ENCODE measurements at regions not wholly inside any gene's neighbourhood (a gene's known extent, or its start where the extent isn't known, plus 50 kb on each side); places are given as distances from the start of the nearest gene placed in this dataset.
A peak's percentile ranks its signal among the peaks of the same experiment; 100 is the strongest.
"Not testable (repeated sequence)": the region's sequence is repeated elsewhere in the genome, so short reads cannot be mapped to it uniquely, and the experiment has no call there.

DNA sequence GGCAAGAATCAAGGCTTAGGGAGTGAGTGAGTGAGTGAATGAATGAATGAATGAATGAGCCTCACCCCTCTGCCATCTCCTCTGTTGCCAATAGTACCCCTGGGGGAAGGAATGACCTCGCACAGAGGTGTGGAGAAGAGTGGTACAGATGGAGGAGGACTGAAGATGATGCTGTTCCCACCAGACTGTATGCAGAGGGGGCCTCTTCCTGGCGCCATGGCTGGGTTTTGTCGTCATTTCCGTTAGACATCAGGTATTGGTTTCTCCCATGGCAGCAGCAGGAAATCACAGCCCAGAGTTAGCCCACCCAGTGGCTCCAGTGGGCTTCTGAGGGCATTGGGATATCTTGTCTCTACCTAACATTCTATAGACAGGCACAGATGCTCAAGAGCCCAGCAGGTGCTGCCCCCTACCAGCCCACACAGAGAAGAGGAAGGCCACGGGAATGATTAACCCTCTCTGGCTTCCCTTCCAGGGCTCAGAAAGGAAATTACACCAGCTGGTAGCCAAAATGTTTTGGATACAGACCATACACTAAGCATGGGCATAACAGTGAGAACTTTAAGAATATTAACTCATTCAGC is 109.8 kb upstream of the SLC6A11 start:
- DNase-seq (ENCODE audit: low read depth), result no peak

DNA sequence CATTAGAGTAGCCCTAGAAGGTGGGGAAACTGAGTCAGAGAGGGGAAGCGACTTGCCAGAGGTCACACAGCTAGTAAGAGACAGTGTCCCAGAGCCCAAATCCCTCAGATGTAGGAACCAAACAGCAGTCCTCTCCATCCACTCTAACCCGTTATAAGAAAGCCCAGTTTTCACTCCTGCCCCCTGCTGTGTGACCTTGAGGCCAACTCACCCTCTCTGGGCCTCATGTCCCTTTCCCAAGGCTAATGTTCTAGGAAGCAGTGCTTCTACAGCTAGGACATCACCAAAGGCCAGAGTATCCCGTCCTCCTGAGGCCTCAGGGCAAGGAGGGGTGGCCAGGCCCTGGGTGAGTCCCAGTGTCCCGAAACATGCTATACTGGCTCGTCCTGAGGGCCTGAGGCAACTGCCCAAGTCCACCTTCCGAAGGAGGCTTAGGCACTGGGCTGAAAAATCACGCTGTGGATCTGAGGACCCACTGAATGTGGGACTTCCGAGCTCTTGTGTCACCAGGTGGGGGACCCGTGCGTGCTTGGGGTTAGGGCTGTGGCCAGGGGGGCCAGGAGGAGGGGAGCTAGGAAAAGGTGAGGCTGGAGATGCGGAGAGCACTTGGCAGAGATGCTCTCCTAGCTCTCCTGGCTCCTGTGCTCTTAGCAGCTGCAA is 109.2 kb upstream of the SLC6A11 start:
- no peak for DNase-seq (ENCODE audit: low read depth)

- no peak for DNase-seq (ENCODE audit: low read depth)
Observed at GRCh38 chr3:10707400-10708215, 108.4 kb upstream of the SLC6A11 start.

DNA sequence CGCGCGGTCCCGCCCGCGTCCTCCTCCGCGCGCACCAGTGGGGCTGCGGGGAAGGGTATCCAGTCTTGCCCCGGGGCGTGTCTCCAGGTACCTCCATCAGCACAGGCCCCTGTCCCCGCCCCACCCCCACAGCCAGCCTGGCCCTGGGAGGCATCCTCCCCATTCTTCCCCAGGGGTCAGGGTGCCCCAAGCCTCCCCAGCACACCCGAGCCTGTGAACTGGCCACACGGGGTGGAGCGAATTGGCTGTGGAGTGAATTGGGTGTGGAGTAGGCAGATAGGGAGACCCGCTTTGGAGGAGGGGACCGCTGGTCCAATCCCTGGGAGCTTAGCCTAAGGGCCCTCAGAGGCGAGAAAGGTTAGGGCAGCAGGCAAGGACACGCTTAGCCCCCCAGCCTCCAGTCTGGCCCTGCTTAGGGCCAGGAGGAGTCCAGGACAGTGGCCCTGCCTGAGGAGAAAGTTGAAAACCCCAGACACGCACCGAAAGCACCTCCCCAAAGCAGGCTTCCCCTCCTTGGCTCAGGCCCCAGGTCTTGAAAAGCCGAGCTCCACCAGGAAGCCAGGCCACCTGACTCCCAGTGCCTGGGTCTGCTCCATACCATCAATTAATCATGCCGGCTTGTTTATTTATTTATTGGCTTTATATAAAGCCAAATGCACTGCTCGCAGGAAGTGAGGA is 107.7 kb upstream of the SLC6A11 start:
- no peak for DNase-seq (ENCODE audit: low read depth)

DNA sequence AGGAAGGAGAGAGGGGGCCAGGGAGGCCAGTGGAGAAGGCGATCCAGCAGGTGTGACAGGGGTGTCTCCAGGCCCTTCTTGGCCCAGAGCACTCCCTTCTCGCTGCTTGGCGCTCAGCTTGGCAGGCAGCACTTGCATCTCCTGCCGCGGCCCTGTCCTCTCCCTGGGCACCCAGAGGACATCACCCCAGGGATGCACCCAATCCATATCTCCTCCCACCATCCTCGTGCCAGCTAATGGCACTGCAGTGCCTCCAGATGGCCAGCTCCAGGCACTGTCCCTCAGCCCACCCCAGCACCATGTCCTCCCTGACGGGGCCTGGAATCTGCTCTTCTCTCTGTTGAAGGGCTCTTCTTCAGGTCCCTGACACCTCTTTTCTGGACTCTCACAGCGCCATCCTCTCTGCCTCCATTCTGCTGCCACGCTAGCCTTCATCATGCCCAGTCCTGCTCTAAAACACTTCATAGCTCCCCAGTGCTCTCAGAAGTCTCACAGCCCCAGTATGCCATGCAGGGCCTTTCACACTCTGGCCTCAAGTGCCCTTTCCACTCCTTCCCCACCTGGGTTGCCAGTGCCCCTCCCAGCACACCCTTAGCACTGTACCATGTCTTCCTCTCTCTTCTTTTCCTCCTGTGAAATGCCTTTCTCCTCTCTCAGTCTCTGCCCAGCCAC is 106.8 kb upstream of the SLC6A11 start:
- DNase-seq (ENCODE audit: low read depth), result no peak

GRCh38 chr3:10712121-10712520 is 103.9 kb upstream of the SLC6A11 start:
- no peak for DNase-seq (ENCODE audit: low read depth)

GRCh38 chr3:10713656-10714055 is 102.4 kb upstream of the SLC6A11 start:
- DNase-seq (ENCODE audit: low read depth), result no peak

GRCh38 chr3:10715886-10716285 is 100.1 kb upstream of the SLC6A11 start:
- DNase-seq (ENCODE audit: low read depth), result no peak

GRCh38 chr3:10716964-10717363 is 99.1 kb upstream of the SLC6A11 start:
- DNase-seq (ENCODE audit: low read depth), result no peak

DNA sequence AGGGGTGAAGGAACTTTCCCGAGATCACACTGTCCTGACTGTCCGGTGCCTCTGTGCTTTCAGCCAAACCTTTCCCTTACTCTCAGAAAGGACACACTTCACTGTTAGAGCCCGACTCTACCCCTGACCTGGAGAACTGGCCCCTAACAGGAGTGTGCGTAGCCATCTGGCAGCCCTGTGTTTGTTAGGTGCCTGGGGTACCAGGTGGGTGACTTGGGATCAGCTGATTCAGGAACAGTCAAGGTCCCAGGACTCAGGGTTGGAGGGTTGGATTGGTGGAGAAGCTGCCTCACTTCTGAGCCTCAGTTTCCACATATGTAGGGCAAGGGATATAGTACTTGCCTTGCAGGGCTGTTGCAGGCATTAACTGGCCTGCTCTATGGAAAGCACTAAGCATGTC is 98.3 kb upstream of the SLC6A11 start:
- no peak for DNase-seq (ENCODE audit: low read depth)

DNA sequence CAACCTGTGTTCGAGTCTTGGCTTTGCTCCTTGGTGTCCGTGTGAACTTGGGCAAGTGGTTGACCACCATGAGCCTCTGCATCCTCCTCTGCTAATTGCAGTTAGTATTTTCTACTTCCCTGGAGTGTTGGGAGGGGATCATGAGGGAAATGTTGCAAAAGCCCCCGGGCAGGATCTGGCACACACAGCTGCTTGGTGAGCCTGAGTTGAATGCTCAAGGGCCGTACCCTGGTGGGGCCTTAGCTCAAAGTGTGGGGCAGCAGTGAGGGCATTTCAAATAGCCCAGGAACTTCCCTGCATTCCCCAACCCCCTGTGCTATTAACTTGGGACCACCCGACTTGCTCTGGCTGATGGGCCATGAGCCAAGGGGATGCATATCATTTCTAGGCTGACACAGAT is 94.9 kb upstream of the SLC6A11 start:
- DNase-seq (ENCODE audit: low read depth), result no peak

GRCh38 chr3:10722911-10723310 is 93.1 kb upstream of the SLC6A11 start:
- no peak for DNase-seq (ENCODE audit: low read depth)

GRCh38 chr3:10723991-10724390 is 92.0 kb upstream of the SLC6A11 start:
- DNase-seq (ENCODE audit: low read depth), result no peak

- no peak for DNase-seq (ENCODE audit: low read depth)
Observed at GRCh38 chr3:10725067-10725466, 91.0 kb upstream of the SLC6A11 start.

DNA sequence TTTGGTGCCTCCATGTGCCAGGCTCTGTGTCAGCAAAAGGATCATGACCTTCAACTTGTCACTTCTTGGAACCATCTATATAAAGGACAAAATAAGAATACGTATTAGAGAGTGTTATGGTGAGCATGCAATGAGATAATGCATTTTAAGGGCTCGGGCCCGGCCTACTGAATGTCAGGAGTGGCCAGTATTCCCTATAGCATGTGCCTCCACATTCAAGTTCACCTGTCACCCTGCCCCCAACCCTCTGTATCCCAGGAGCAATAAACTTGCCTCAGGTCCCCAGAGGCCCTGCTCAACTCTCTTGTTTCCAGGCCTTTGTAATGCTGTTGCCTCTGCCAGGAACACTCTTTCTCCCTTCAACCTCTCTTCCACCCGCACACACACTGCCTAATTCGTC is 90.2 kb upstream of the SLC6A11 start:
- no peak for DNase-seq (ENCODE audit: low read depth)

- DNase-seq (ENCODE audit: low read depth), result no peak
Observed at GRCh38 chr3:10726787-10727186, 89.2 kb upstream of the SLC6A11 start.

DNA sequence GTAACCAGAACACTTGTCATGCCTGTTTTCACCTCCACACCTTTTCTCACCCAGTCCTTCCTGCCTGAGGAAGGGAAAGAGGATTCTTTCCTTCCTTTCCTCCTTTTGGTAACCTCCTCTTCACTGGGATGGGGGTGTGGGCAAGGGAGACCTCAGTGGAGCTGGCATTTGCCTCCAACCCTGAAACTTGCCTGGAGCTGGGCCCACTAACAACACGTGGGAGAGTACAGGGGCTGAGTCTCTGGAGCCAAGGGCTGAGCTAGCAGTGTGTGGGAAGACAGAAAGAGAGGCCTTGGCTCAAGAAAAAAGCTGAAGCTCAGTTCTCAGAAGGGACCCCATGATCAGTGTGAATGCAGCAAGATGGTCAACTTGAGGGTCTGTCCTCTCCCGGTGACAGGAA is 86.6 kb upstream of the SLC6A11 start:
- DNase-seq (ENCODE audit: low read depth), result no peak

GRCh38 chr3:10732292-10732691 is 83.7 kb upstream of the SLC6A11 start:
- DNase-seq (ENCODE audit: low read depth), result no peak

DNA sequence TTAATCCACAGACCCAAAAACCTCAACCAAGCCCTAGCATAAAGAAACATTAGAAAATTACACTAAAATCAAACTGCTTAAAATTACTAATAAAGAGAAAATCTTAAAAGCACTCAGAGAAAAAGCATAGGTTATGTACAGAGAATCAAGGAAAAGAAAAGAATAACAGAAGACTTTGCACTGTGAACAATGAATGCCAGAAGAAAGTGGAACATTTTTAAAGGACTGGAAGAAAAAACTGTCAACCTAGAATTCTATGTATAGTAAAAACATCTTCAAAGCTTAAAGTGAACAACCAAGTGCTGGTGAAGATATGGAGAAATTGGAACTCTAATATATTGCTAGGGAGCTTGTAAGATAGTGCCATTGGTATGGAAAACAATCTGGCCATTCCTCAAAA is 82.7 kb upstream of the SLC6A11 start:
- no peak for DNase-seq (ENCODE audit: low read depth)

- not testable (repeated sequence) for DNase-seq (ENCODE audit: low read depth)
Observed at GRCh38 chr3:10736444-10736843, 79.6 kb upstream of the SLC6A11 start.

- DNase-seq (ENCODE audit: low read depth), result no peak
Observed at GRCh38 chr3:10737785-10738184, 78.2 kb upstream of the SLC6A11 start.

DNA sequence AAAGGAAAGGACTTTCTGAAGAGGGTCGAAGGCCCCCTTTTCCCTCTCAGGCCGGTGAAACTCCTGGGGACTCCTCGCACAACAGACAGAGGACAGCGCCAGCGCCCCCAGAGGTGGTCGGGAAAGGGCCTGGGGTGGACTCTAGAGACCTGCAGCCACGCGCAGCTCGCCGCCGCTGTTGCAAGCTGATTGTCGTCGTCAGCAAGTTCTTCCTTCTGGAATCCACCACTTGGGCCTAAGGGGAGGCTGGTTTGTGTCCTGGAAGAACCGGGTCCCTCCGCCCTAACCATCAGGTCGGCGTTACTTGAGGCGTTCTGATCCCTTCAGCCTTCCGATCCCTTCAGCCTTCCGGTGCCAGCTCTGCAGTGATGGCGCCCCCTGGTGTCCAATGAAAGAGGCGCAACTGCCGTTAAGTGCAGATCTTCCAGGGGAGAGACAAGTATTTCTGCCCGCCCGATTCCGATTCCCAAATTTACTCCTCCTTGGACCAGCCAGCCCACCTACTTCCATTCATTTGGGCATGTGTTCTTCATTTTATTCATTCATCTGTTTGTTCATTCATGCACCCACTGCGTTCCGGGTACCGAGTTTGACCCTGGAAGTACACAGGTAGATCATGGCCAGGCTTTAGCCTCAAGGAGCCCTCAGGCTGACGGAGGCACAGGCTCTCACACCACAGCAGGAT is 77.2 kb upstream of the SLC6A11 start:
- peak; percentile 41 for DNase-seq (ENCODE audit: low read depth)
